GM19438 (cell line): ENCODE measurements at regions not wholly inside any gene's neighbourhood (a gene's known extent, or its start where the extent isn't known, plus 50 kb on each side); places are given as distances from the start of the nearest gene placed in this dataset.

Source experiments
- ATAC-seq: cut with Tn5 transposase; IDR thresholded peaks from one replicate; pipeline ENCODE4 v1.9.1; 2021; ENCODE audit warnings: low read depth; ENCODE audit not compliant: unreplicated experiment

GRCh38 chr9:1411826-1412225 lies 361.7 kb downstream of the DMRT2 start:
- ATAC-seq, result no peak

GRCh38 chr9:1414711-1415131 lies 364.6 kb downstream of the DMRT2 start:
- ATAC-seq, result no peak

DNA sequence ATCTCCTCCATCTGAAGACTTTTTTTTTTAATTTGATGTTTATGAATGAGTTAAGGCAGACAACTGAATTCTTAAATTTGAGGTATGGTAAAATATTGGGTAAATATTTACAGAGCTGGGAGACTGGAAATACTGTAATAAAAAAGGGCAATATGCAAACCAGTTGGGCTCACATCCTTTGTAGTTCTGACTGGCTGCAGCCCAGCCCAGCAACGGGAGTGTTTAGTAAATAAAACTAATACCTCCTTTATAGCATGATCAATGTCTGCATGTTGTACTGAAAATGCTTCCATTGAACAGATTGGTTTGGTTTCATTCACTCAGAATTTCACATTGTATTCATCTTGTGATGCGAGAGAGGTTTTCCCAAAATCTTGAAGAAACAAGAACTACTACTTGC lies 365.0 kb downstream of the DMRT2 start:
- ATAC-seq, result no peak

- no peak for ATAC-seq
Observed at GRCh38 chr9:1416261-1416660, 366.1 kb downstream of the DMRT2 start.

GRCh38 chr9:1421436-1421835 lies 371.3 kb downstream of the DMRT2 start:
- no peak for ATAC-seq

DNA sequence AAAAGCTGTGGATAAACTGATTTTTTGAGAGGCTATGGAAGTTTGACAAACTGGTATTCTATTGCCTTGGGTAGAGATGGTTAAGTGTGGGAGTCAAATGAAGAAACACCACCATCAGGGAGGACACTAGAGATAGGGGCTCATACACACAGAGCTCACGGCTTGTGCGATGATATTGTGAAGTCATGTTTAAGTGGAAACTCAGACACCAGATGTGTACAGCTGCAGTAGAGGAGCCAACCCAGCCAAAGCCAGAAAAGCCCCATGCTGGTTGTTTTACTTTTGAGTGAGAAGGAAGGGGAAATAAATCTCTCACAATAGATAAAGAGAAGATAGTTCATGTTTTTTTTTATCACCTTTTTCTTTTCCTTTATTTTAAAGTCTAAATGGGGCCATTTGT lies 377.7 kb downstream of the DMRT2 start:
- no peak for ATAC-seq

DNA sequence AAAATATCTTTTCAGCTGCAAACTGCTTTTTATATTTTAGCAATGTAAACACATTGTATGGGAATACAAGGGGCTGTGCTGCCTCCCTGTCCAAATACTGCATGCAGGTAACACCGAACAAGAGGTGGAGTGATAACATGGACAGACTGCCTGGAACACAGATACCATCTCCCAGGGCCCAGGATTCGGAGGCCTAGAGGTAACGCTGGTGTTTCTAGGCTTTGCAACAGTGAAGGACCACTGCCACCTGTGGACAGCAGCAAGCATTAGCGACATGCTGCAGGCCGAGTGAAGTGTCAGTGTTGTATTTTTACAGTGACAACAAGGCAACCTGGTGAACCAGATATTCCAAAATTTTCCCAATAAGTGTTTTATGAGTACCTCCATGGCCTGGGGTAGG lies 379.1 kb downstream of the DMRT2 start:
- ATAC-seq, result no peak

DNA sequence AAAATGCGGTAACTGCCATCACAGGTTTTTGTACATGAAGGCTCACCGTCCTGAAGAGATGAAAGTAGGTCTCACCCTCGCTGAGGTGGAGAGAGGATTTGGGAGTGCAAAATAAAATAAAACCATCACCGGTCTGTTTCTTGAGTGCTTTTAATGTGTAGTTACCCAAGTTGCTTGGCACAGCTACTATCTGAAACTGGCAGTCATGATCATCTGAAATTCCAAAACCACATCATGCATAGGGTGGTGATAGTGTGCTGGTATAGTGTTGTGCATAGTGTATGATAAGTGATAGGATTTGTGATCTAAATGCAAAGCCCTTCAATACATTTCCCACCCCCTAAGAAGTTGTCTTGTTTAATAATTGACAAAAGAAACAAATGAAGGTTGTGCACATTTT lies 381.3 kb downstream of the DMRT2 start:
- ATAC-seq, result no peak

GRCh38 chr9:1434052-1434767 lies 384.1 kb downstream of the DMRT2 start:
- no peak for ATAC-seq

- ATAC-seq, result no peak
Observed at GRCh38 chr9:1434811-1435210, 384.7 kb downstream of the DMRT2 start.

DNA sequence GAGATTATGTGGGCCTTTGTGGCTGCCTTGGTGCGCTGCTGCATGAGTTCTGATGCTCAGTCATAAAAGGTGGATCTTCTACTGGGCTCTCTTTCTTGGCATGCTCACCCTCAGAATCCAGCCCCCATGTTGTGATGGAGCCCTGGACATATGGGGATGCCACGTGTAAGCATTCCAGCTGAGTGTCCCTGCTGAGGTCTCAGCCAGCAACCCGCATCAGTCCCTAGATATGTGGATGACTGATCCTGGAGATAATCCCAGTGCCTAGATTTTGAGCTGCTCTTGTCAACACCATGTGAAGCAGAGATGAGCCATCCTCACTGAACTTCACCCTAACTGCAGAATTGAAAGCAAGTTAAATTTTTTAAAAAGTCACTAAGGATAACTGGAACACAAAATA lies 390.1 kb downstream of the DMRT2 start:
- no peak for ATAC-seq

- ATAC-seq, result no peak
Observed at GRCh38 chr9:1442105-1442504, 391.9 kb downstream of the DMRT2 start.

GRCh38 chr9:1443450-1443849 lies 393.3 kb downstream of the DMRT2 start:
- no peak for ATAC-seq

DNA sequence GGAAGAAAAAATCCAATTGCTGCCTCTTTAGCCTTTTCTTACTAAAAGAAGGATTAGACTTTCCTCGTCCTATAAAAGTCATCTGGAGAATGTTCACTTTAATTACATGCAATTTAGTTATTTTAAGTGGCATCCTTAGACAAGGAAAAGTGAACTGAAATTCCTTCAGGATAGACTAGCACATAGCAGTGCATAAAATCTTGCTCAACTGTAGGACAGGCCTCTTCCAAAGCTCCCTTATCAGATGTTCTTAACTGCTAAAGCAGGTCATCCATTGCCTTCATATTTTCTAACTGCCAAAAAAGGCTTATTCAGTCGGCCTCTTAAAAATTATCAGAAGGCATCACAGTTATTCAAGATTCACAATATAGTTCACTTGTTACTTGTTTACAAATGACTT lies 396.5 kb downstream of the DMRT2 start:
- no peak for ATAC-seq

DNA sequence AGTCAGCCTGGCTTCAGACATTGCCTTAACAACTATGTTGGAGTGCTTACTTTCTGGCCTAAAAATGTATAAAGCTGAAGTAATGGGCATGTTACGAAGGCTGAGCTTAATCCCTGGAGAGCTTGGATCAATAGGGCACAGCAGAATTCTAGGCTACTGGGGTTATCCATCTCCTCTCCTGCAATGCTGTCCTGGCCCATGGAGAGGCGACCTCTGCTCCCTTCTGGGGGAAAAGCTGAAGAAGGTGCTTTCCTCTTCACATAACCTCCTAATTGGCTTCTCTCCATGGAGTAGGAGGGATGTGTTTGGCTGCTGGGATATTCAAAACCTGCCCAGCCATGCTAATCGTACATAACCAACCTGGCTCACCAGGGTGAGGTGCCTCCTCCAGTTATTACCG lies 403.5 kb downstream of the DMRT2 start:
- no peak for ATAC-seq

DNA sequence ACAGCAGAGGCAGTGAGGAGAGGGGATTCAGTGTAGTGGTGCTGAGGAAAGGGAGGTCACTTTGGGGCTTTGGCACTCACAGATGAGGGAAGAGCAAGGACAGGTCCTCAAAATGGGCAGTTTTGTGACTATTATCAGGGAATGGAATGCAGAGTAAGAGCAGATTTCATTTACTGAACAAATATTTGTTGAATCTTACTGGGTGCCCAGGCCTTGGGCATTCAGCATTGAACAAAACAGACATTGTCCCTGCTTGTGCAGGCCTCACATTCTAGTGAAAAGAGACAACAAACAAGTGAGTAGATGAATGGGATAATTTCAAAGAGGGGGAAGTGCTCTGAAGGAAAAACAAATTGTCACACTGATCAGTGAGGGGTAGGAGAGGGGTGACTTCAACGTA lies 404.1 kb downstream of the DMRT2 start:
- no peak for ATAC-seq

GRCh38 chr9:1454616-1455347 lies 404.6 kb downstream of the DMRT2 start:
- no peak for ATAC-seq

DNA sequence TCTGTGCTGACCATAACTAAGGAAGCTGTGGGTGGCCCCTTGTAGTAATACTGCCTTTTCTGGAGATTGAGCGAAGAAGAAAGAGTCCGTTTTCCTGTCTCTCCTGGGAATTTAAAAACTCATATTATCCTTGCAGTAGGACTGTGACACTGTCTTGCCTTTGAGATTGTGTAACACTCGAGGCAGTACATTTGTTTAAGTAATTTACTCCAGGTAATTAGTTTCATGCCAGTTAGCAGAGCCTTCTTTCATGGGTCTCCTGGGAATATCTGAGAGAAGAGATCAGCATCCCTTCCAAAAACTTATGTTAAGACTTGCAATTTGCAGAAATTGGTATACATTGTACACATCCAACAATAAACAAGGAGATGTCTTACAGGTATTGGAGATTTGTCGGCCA lies 405.6 kb downstream of the DMRT2 start:
- ATAC-seq, result no peak

GRCh38 chr9:1456301-1457024 lies 406.3 kb downstream of the DMRT2 start:
- no peak for ATAC-seq

GRCh38 chr9:1457460-1457859 lies 407.3 kb downstream of the DMRT2 start:
- no peak for ATAC-seq

DNA sequence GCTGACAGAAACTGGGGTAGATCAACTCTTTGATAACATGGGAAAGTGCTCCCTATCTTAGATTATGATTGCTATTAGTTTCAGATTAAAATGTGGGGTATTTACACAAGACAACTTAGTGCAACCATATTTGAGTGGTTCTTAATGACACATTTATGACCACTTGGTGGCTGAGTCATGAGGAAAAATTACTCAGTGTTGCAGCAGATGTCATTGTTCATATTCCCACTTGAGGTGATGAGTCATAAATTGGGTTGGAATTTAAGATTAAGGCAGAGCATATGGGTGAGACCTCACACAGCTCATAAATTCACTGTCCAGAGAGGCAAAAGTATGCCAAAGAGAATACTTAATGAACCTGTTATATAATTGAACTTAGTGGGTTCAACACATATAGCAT lies 408.3 kb downstream of the DMRT2 start:
- ATAC-seq, result no peak
